Prostate gland (tissue), 2 donors: ENCODE measurements at regions not wholly inside any gene's neighbourhood (a gene's known extent, or its start where the extent isn't known, plus 50 kb on each side); places are given as distances from the start of the nearest gene placed in this dataset.

ENCODE experiments used
- CTCF ChIP-seq, 4 experiments: fragments of 200-600 bp in 2 of 4; fragments of 450-650 bp in 2 of 4; sonication (generic) in 2 of 4; IDR thresholded peaks; 1 replicate in 3 of 4; 2 replicates in 1 of 4; pipeline ENCODE4 v1.5.1; 2016 to 2019; ENCODE audit warnings: antibody characterized with exemption in 4 of 4, mild to moderate bottlenecking in 2 of 4, moderate library complexity in 2 of 4
- POLR2A ChIP-seq: fragments of 450-650 bp; IDR thresholded peaks from one replicate; pipeline ENCODE4 v1.6.1; 2016; ENCODE audit warnings: antibody characterized with exemption, mild to moderate bottlenecking

- TF ChIP-seq CTCF (IDR thresholded peaks at IDR 0.05) (no peak), POLR2A (no peak)
These were observed 63.0 kb upstream of the TOP1 start for GRCh38 chr20:40965671-40966070.
